ENCODE measurements at regions not wholly inside any gene's neighbourhood (a gene's known extent, or its start where the extent isn't known, plus 50 kb on each side); places are given as distances from the start of the nearest gene placed in this dataset.

DNA sequence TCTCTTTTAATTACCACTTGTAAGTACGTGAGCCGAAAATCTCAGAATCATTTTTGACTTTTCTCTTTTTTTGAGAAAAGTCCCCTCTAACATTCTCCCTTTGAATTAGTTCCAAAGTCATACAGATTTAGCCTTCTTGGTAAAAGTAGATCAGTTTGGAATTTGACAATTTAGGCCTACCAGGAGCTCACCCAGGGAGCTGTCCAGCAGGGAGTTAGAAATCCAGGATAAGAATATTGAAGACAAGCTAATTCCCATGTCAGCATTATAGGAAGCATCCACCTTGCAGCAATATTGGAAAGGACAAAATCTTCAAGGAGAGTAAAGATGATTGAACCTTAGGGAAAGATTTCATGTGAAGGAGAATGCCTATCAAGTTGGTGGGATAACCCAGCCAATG is 352.2 kb upstream of the CPEB2 start:
- Mint-ChIP-seq H3K4me3 (no peak overlapping the region), H3K9me3 (peaks cover 0 to 2% of the 10 kb centered on the region in 2 experiments; a peak in 2 of 5 replicates), H3K27ac (no peak overlapping the region), H3K36me3 (ENCODE audit: insufficient read depth in 1 of 3, low read depth in 3 of 3) (peaks cover 0 to 5% (median 0%) of the 10 kb centered on the region in 3 experiments; a peak in 3 of 7 replicates), H3K27me3 (ENCODE audit: low read depth) (no peaks in the 10 kb centered on the region; the same call in 1 of the 2 replicates), H3K4me1 (no peaks in the 10 kb centered on the region)
- no peak overlapping the region for H3K4me2 ChIP-seq (ENCODE audit: insufficient read depth, insufficient read length, low read length)
- H3K9ac ChIP-seq (ENCODE audit: extremely low read depth, insufficient read length, low read length) = no peak overlapping the region
- no peak overlapping the region for H3T11ph ChIP-seq (ENCODE audit: low read length)
- H2BK20ac ChIP-seq (ENCODE audit: low read depth, low read length, poor library complexity, severe bottlenecking) = no peak overlapping the region
- H3K23ac ChIP-seq (ENCODE audit: insufficient read length, low read depth, low read length) = no peak overlapping the region
- no peak overlapping the region for H2BK15ac ChIP-seq (ENCODE audit: low read depth, low read length)
- H3K56ac ChIP-seq (ENCODE audit: insufficient read length, low read depth, low read length) = no peak overlapping the region
- TF ChIP-seq, protein P1, sequence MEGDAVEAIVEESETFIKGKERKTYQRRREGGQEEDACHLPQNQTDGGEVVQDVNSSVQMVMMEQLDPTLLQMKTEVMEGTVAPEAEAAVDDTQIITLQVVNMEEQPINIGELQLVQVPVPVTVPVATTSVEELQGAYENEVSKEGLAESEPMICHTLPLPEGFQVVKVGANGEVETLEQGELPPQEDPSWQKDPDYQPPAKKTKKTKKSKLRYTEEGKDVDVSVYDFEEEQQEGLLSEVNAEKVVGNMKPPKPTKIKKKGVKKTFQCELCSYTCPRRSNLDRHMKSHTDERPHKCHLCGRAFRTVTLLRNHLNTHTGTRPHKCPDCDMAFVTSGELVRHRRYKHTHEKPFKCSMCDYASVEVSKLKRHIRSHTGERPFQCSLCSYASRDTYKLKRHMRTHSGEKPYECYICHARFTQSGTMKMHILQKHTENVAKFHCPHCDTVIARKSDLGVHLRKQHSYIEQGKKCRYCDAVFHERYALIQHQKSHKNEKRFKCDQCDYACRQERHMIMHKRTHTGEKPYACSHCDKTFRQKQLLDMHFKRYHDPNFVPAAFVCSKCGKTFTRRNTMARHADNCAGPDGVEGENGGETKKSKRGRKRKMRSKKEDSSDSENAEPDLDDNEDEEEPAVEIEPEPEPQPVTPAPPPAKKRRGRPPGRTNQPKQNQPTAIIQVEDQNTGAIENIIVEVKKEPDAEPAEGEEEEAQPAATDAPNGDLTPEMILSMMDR (conservative IDR thresholded peaks at IDR 0.05) = no peak
- no peak overlapping the region for H3K18ac ChIP-seq (ENCODE audit: insufficient read length, low read depth, low read length)
- H4K5ac ChIP-seq (ENCODE audit: insufficient read length, low read depth, low read length) = no peak overlapping the region
- no peaks in the 10 kb centered on the region for H3K23me2 ChIP-seq (ENCODE audit: insufficient read length, low read depth, low read length, poor library complexity, severe bottlenecking)
- no peaks in the 10 kb centered on the region for H3K4me1 ChIP-seq (ENCODE audit: insufficient read depth, low read length)
- H2BK120ac ChIP-seq (ENCODE audit: low read depth, low read length, poor library complexity, severe bottlenecking) = no peak overlapping the region
- no peaks in the 10 kb centered on the region for H4K20me1 ChIP-seq (ENCODE audit: control insufficient read depth, insufficient read depth, insufficient read length)
- H4K91ac ChIP-seq (ENCODE audit: insufficient read length, low read depth, low read length) = no peak overlapping the region
- WGBS (ENCODE audit: extremely low coverage, insufficient read length, low lambda C conversion rate) = no CpG with 5 or more reads among the region's 2 CpGs
- no peaks in the 10 kb centered on the region for H3K9me3 ChIP-seq (ENCODE audit: control insufficient read depth, low read depth, low read length)
- H2BK5ac ChIP-seq (ENCODE audit: insufficient read length, low read length) = no peak overlapping the region
- DNase-seq = no peak
- no peaks in the 10 kb centered on the region for H3K79me1 ChIP-seq (ENCODE audit: insufficient read depth, low read depth, low read length, poor library complexity, severe bottlenecking)
- no peak overlapping the region for H3K27ac ChIP-seq (ENCODE audit: insufficient read length, low read depth, low read length)
- no peak overlapping the region for H4K8ac ChIP-seq (replicated peaks; ENCODE audit: insufficient read length, low read depth, low read length)
- no peak overlapping the region for H3K4ac ChIP-seq (ENCODE audit: low read depth, low read length)
- no peak overlapping the region for H3K14ac ChIP-seq (ENCODE audit: insufficient read depth, low read length)
- no peaks in the 10 kb centered on the region for H3K79me2 ChIP-seq (ENCODE audit: insufficient read depth, low read length)
- no peak overlapping the region for H2BK12ac ChIP-seq (ENCODE audit: insufficient read length, low read depth, low read length)
- H2AFZ ChIP-seq (ENCODE audit: low read length) = no peak overlapping the region
- H2AK5ac ChIP-seq (ENCODE audit: insufficient read length, low read length) = no peak overlapping the region
- no peaks in the 10 kb centered on the region for H3K27me3 ChIP-seq (ENCODE audit: insufficient read depth, low read length)

Measured in H9 (cell line).